ENCODE measurements at regions not wholly inside any gene's neighbourhood (a gene's known extent, or its start where the extent isn't known, plus 50 kb on each side); places are given as distances from the start of the nearest gene placed in this dataset.

DNA sequence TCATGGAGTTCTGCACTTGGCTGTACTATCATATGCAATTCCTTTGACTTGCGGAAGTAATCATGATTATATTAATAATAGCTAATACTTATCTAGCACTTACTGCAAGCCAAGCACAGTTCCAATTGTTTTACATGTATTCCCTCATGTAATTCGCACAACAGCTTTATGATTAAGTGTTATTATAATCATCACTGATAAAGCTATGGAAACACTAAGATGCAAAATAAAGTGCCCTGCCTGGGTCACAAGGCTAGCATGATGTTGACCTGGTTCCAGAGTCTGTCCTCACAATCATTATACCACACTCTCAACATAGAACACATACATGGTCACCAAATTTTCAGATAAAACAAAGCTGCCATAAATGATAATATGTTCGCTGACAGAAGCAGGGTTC lies 234.6 kb downstream of the FMR1NB start:
- no peaks in the 10 kb centered on the region for H3K9me3 ChIP-seq (replicated peaks)
- intact Hi-C loops (cut with micrococcal nuclease): no loop called here
- H3K36me3 ChIP-seq: no peaks in the 10 kb centered on the region
- H3K27ac ChIP-seq (replicated peaks): no peak overlapping the region
- TF ChIP-seq, protein P1, sequence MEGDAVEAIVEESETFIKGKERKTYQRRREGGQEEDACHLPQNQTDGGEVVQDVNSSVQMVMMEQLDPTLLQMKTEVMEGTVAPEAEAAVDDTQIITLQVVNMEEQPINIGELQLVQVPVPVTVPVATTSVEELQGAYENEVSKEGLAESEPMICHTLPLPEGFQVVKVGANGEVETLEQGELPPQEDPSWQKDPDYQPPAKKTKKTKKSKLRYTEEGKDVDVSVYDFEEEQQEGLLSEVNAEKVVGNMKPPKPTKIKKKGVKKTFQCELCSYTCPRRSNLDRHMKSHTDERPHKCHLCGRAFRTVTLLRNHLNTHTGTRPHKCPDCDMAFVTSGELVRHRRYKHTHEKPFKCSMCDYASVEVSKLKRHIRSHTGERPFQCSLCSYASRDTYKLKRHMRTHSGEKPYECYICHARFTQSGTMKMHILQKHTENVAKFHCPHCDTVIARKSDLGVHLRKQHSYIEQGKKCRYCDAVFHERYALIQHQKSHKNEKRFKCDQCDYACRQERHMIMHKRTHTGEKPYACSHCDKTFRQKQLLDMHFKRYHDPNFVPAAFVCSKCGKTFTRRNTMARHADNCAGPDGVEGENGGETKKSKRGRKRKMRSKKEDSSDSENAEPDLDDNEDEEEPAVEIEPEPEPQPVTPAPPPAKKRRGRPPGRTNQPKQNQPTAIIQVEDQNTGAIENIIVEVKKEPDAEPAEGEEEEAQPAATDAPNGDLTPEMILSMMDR (IDR thresholded peaks at IDR 0.05; ENCODE audit: borderline replicate concordance): no peak
- no peaks in the 10 kb centered on the region for H3K4me1 ChIP-seq
- no peak for DNase-seq
- H3K4me3 ChIP-seq: no peak overlapping the region
- H3K27me3 ChIP-seq (ENCODE audit: low read depth): no peaks in the 10 kb centered on the region

DNA sequence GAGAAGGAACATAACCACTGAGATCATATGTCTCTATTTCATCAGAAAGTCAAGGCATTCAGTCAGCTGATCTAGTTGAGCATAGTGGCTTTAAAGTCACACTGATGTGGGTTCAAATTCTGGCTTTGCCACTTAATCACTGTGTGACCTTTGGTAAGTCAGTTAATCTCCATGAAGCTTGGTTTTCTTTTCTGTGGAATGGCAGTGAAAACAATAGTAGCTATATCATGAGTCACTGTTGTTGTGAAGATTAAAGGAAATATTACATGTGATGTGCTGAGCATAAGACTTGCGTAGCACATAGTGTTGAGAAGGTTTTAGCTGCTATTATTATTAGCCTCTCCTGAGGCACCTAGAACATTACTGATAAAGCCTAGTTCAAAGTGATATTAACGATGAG lies 242.2 kb downstream of the FMR1NB start:
- no peaks in the 10 kb centered on the region for H3K9me3 ChIP-seq (replicated peaks)
- no peaks in the 10 kb centered on the region for H3K27me3 ChIP-seq (ENCODE audit: low read depth)
- TF ChIP-seq, protein P1 (IDR thresholded peaks at IDR 0.05; ENCODE audit: borderline replicate concordance): no peak
- H3K4me3 ChIP-seq: no peak overlapping the region
- intact Hi-C loops (cut with micrococcal nuclease): no loop called here
- no peak for DNase-seq
- no peaks in the 10 kb centered on the region for H3K36me3 ChIP-seq
- no peaks in the 10 kb centered on the region for H3K4me1 ChIP-seq
- no peak overlapping the region for H3K27ac ChIP-seq (replicated peaks)

DNA sequence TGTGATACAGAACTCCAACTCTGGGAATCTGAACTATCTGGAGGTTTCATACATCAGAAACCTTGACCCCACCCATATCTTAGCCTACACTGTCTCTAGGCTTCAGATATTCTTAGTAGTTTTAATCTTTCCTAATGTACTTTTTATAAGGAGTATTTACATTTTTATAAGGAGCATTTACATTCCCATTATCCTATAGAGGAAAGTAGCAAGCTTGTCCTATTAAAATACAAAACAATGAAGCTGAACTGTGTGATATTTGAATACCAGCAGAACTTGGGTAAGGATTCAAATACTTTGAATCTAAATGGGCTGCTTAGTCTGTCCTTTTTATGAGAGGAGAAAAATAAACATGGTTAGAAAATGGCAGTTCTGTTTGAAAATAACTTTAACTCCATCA lies 247.4 kb downstream of the FMR1NB start:
- DNase-seq: no peak
- no peaks in the 10 kb centered on the region for H3K9me3 ChIP-seq (replicated peaks)
- H3K4me3 ChIP-seq: no peak overlapping the region
- intact Hi-C loops (cut with micrococcal nuclease): no loop called here
- TF ChIP-seq, protein P1 (IDR thresholded peaks at IDR 0.05; ENCODE audit: borderline replicate concordance): no peak
- H3K27ac ChIP-seq (replicated peaks): no peak overlapping the region
- no peaks in the 10 kb centered on the region for H3K36me3 ChIP-seq
- no peaks in the 10 kb centered on the region for H3K27me3 ChIP-seq (ENCODE audit: low read depth)
- H3K4me1 ChIP-seq: no peaks in the 10 kb centered on the region

- TF ChIP-seq, protein P1 (IDR thresholded peaks at IDR 0.05; ENCODE audit: borderline replicate concordance): no peak
- no peaks in the 10 kb centered on the region for H3K27me3 ChIP-seq (ENCODE audit: low read depth)
Observed at GRCh38 chrX:148229801-148230303, 248.7 kb downstream of the FMR1NB start.

GRCh38 chrX:148259990-148260389 lies 240.4 kb upstream of the AFF2 start:
- H3K4me1 ChIP-seq: no peaks in the 10 kb centered on the region
- intact Hi-C loops (cut with micrococcal nuclease): no loop called here
- H3K4me3 ChIP-seq: no peak overlapping the region
- no peak for DNase-seq
- no peaks in the 10 kb centered on the region for H3K36me3 ChIP-seq
- H3K9me3 ChIP-seq (replicated peaks): no peaks in the 10 kb centered on the region
- no peaks in the 10 kb centered on the region for H3K27me3 ChIP-seq (ENCODE audit: low read depth)
- H3K27ac ChIP-seq (replicated peaks): no peak overlapping the region
- TF ChIP-seq, protein P1 (IDR thresholded peaks at IDR 0.05; ENCODE audit: borderline replicate concordance): no peak

More at GRCh38 chrX:148229801-148230303, 248.7 kb downstream of the FMR1NB start:
- Histone ChIP-seq H3K27ac (replicated peaks) (no peak overlapping the region), H3K9me3 (replicated peaks) (no peaks in the 10 kb centered on the region), H3K36me3 (no peaks in the 10 kb centered on the region), H3K4me1 (no peaks in the 10 kb centered on the region), H3K4me3 (no peak overlapping the region)
- intact Hi-C loops (cut with micrococcal nuclease): no loop called here
- DNase-seq: no peak

All from left ventricle myocardium inferior (tissue), 1 donor.